ENCODE measurements at regions not wholly inside any gene's neighbourhood (a gene's known extent, or its start where the extent isn't known, plus 50 kb on each side); places are given as distances from the start of the nearest gene placed in this dataset.
"Not testable (repeated sequence)": the region's sequence is repeated elsewhere in the genome, so short reads cannot be mapped to it uniquely, and the experiment has no call there.

DNA sequence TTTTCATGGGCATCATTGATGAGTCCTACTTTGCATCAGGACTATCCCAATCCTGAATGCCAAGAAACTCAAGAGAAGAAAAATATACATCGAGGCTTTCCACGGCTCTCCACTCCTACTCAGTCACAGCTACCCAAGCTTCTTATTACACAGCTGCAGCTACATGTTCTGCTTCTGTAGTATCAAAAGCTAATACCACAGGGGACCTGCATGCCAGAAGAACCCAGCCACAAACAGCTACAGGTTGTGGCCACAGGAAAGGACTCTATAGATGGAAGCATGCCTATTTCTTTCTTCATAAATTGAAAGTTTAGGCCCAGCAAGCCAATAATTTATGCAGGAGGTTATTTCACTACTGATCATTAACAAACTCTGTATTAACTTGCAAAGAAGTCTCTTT is 209.7 kb upstream of the EGLN3 start:
- no peaks in the 10 kb centered on the region for H3K9me3 ChIP-seq
- ATAC-seq (no peak), DNase-seq (no peak), FAIRE-seq (no peak)
- 70 to 94% methylated on average over 2 of the region's 2 CpGs for WGBS, 2 donors
- no peak overlapping the region for H3K4me3 ChIP-seq
- intact Hi-C loops (cut with DNase I): no loop called here
- TF ChIP-seq CTCF (IDR thresholded peaks at IDR 0.05): no peak
- no peaks in the 10 kb centered on the region for H3K36me3 ChIP-seq
- H3K4me1 ChIP-seq: no peaks in the 10 kb centered on the region
- no peaks in the 10 kb centered on the region for H3K27me3 ChIP-seq
- no peak overlapping the region for H3K27ac ChIP-seq

DNA sequence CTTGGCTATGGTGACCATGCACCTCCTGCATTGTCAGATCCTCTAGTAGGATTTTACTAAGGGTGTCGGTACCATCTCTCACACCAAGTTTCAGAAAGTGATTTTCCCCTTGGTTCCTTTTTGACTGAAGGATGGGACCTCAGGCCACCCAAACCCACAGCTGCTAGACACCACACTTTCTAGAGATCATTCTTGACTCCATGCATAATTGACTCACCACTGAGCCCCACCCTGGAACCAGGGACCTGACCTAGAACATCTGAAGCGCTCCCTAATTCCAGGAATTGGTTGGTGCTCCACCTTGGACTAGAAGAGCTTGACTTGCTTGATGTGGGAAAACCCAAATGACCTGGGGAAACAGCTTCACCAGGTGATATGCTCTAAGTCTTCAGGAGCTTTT is 206.8 kb upstream of the EGLN3 start:
- Histone ChIP-seq H3K27ac (no peak overlapping the region), H3K27me3 (no peaks in the 10 kb centered on the region), H3K4me3 (no peak overlapping the region), H3K4me1 (no peaks in the 10 kb centered on the region), H3K9me3 (no peaks in the 10 kb centered on the region), H3K36me3 (no peaks in the 10 kb centered on the region)
- TF ChIP-seq CTCF (IDR thresholded peaks at IDR 0.05): no peak
- WGBS, 2 donors: 86 to 93% methylated on average over 2 of the region's 2 CpGs
- intact Hi-C loops (cut with DNase I): no loop called here
- DNase-seq (no peak), FAIRE-seq (no peak), ATAC-seq (no peak)

DNA sequence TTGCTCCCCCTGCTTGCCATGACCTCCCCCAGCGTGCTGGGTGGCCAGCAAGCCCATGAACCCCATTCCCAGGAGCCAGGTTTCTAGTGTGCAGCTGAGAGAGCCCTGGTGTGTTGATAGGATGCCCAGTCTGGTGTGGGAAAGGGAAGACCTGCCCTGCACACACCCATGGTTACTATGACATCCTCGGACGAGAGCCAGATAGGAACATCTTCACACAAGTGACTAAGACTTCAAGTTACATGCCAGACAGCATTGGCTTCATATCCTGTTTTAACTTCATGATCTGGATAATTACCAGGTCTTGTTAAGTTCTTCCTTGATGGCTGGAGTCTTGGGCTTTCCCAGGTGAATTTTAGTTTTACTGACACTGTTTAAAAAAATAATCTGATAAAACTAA is 196.6 kb upstream of the EGLN3 start:
- Histone ChIP-seq H3K27me3 (no peaks in the 10 kb centered on the region), H3K4me3 (no peak overlapping the region), H3K4me1 (no peaks in the 10 kb centered on the region), H3K27ac (no peak overlapping the region), H3K36me3 (no peaks in the 10 kb centered on the region), H3K9me3 (no peaks in the 10 kb centered on the region)
- intact Hi-C loops (cut with DNase I): no loop called here
- no peak for TF ChIP-seq CTCF (IDR thresholded peaks at IDR 0.05)
- WGBS, 2 donors: 40 to 51% methylated on average over 3 of the region's 3 CpGs
- FAIRE-seq (no peak), ATAC-seq (no peak), DNase-seq (no peak)

GRCh38 chr14:34140127-34140526 is 189.3 kb upstream of the EGLN3 start:
- H3K27ac ChIP-seq; H3K9me3 ChIP-seq; DNase-seq; FAIRE-seq; H3K27me3 ChIP-seq; H3K4me1 ChIP-seq; ATAC-seq; H3K4me3 ChIP-seq; intact Hi-C loops (cut with DNase I); H3K36me3 ChIP-seq: not testable (repeated sequence)
- 31 to 35% methylated on average over 6 of the region's 6 CpGs for WGBS, 2 donors

DNA sequence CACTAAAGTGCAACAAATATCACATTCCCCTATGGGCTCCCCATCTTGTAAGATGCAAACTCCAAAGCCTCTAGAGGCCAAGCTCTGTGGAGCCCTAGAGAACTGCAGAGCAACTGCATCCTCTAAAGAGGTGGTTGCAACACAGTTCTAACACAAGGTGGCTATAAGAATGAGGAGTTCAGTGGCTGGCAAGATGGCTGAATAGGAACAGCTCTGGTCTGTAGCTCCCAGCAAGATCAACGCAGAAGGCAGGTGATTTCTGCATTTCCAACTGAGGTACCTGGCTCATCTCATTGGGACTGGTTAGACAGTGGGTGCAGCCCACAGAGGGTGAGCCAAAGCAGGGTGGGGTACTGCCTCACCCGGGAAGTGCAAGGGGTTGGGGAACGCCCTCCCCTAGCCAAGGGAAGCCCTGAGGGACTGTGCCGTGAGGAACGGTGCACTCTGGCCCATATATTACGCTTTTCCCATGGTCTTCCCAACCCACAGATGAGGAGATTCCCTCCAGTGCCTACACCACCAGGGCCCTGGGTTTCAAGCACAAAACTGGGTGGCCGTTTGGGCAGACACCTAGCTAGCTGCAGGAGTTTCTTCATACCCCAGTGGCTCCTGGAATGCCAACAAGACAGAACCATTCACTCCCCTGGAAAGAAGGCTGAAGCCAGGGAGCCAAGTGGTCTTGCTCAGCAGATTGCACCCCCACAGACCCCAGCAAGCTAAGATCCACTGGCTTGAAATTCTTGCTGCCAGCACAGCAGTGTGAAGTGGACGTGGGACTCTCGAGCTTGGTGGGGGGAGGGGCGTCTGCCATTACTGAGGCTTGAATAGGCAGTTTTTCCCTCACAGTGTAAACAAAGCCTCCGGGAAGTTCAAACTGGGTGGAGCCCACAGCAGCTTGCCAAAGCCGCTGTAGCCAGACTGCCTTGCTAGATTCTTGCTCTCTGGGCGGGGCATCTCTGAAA is 188.6 kb upstream of the EGLN3 start:
- DNase-seq: peak; percentile 73 to 82 (median 78)
- H3K4me3 ChIP-seq; H3K27me3 ChIP-seq; H3K4me1 ChIP-seq; H3K9me3 ChIP-seq; H3K27ac ChIP-seq; intact Hi-C loops (cut with DNase I); H3K36me3 ChIP-seq; FAIRE-seq: not testable (repeated sequence)
- WGBS, 2 donors: 50 to 53% methylated on average over 13 of the region's 13 CpGs
- peak; percentile 84 to 97 (median 88) for ATAC-seq

GRCh38 chr14:34138175-34138574 is 187.3 kb upstream of the EGLN3 start:
- ATAC-seq: no peak
- Histone ChIP-seq H3K27me3 (no peaks in the 10 kb centered on the region), H3K4me1 (peaks cover 0 to 3% (median 0%) of the 10 kb centered on the region in 3 donors), H3K9me3 (no peaks in the 10 kb centered on the region), H3K36me3 (no peaks in the 10 kb centered on the region), H3K27ac (no peak overlapping the region), H3K4me3 (no peak overlapping the region)
- no peak for TF ChIP-seq CTCF (IDR thresholded peaks at IDR 0.05)
- intact Hi-C loops (cut with DNase I): no loop called here
- no peak for FAIRE-seq
- no peak for DNase-seq
- 74% methylated on average over 4 of the region's 4 CpGs for WGBS, 2 donors

Measured in pancreas (tissue), 10 donors.